ENCODE measurements at regions not wholly inside any gene's neighbourhood (a gene's known extent, or its start where the extent isn't known, plus 50 kb on each side); places are given as distances from the start of the nearest gene placed in this dataset.

DNA sequence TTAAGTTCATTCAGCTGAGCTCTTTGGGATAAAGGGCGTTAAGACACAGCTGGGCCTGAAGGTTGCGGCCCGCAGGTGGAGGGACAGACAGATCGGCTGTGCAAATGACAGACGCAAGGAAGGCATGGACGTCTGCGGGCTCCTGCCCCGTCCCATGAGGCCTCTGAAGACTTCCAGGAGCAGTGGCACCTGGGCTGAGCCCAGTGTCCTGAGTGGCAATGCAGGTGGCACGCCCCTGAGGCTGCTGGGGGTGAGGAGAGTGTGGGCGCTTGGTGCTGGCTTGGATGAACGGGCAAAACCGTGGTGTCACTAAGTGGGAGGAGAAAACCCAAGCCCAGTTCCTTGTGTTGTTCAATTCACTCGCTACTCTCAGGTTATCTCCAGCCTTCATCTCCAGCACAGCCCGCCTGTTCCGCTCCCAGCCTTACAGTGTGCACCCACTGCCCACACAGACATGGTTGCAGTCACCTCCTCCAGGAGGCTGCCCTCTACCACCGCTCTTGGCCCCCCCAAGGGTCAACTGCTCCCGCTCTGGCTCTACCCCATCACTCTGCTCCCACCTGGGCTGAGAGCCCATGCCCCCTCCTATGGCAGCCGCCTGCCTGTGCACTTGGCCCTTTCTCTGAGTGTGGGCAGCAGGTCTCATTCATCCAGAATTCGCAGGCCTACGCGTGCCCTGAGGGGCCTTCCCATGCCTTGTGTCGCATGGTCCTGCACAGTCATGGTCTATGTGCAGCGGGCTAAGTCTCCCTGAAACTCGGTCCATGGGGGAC, 50.3 kb downstream of the PTGR3 start:
- peaks cover 33% of the 10 kb centered on the region for H3K4me1 Mint-ChIP-seq
- peaks cover 27% of the 10 kb centered on the region for H3K36me3 Mint-ChIP-seq (ENCODE audit: low read depth)
- no peak for DNase-seq
- peaks cover 25% of the 10 kb centered on the region for H3K9me3 Mint-ChIP-seq
- H3K27ac Mint-ChIP-seq = no peak overlapping the region
- TF ChIP-seq, protein P1, sequence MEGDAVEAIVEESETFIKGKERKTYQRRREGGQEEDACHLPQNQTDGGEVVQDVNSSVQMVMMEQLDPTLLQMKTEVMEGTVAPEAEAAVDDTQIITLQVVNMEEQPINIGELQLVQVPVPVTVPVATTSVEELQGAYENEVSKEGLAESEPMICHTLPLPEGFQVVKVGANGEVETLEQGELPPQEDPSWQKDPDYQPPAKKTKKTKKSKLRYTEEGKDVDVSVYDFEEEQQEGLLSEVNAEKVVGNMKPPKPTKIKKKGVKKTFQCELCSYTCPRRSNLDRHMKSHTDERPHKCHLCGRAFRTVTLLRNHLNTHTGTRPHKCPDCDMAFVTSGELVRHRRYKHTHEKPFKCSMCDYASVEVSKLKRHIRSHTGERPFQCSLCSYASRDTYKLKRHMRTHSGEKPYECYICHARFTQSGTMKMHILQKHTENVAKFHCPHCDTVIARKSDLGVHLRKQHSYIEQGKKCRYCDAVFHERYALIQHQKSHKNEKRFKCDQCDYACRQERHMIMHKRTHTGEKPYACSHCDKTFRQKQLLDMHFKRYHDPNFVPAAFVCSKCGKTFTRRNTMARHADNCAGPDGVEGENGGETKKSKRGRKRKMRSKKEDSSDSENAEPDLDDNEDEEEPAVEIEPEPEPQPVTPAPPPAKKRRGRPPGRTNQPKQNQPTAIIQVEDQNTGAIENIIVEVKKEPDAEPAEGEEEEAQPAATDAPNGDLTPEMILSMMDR (IDR thresholded peaks at IDR 0.05) = no peak
- no peak overlapping the region for H3K4me3 Mint-ChIP-seq
- H3K27me3 Mint-ChIP-seq (ENCODE audit: low read depth, poor library complexity) = peaks cover 13% of the 10 kb centered on the region

DNA sequence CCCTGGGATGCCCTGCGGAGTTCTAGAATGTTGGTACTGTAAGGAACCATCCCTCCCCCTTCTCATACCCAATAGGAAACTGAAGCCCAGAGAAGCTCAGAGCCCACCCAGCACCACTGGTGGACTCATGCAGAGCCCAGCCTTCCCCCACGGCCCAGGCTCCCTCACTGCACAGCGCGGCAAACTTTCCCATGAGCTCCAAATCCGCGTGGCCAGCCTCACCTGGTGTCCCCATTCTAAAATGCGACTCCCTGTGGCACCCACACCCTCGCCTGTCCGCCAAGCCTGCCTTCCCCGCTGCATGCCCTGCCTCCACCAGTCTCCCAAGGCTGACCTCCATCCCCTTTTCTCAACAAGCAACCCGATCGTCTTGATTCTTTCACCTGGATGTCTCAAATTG, 51.1 kb downstream of the PTGR3 start:
- H3K4me1 Mint-ChIP-seq = peaks cover 28% of the 10 kb centered on the region
- H3K36me3 Mint-ChIP-seq (ENCODE audit: low read depth) = peaks cover 30% of the 10 kb centered on the region
- H3K9me3 Mint-ChIP-seq = peaks cover 31% of the 10 kb centered on the region
- H3K4me3 Mint-ChIP-seq = no peak overlapping the region
- TF ChIP-seq, protein P1 (IDR thresholded peaks at IDR 0.05) = no peak
- no peak for DNase-seq
- no peak overlapping the region for H3K27ac Mint-ChIP-seq
- peaks cover 13% of the 10 kb centered on the region for H3K27me3 Mint-ChIP-seq (ENCODE audit: low read depth, poor library complexity)

DNA sequence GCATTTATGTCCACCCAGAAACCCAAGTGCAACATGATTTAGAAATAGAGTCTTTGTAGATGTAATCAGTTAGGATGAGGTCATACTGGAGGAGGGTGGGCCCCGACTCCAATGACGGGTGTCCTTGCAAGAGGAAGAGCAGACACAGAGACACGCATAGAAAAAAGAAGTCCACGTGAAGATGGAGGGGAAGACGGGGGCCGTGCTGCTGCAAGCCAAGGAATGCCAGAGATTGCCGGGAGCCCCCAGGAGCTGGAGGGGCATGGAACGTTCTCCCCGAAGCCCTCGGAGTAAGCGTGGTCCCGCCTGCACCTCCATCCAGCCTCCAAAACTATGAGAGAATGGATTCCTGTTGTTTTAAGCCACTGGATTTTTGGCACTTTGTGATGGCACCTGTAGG, 51.6 kb downstream of the PTGR3 start:
- peaks cover 36% of the 10 kb centered on the region for H3K9me3 Mint-ChIP-seq
- no peak for DNase-seq
- no peak overlapping the region for H3K27ac Mint-ChIP-seq
- TF ChIP-seq, protein P1 (IDR thresholded peaks at IDR 0.05) = no peak
- peaks cover 13% of the 10 kb centered on the region for H3K27me3 Mint-ChIP-seq (ENCODE audit: low read depth, poor library complexity)
- H3K4me3 Mint-ChIP-seq = no peak overlapping the region
- H3K36me3 Mint-ChIP-seq (ENCODE audit: low read depth) = peaks cover 32% of the 10 kb centered on the region
- peaks cover 28% of the 10 kb centered on the region for H3K4me1 Mint-ChIP-seq

DNA sequence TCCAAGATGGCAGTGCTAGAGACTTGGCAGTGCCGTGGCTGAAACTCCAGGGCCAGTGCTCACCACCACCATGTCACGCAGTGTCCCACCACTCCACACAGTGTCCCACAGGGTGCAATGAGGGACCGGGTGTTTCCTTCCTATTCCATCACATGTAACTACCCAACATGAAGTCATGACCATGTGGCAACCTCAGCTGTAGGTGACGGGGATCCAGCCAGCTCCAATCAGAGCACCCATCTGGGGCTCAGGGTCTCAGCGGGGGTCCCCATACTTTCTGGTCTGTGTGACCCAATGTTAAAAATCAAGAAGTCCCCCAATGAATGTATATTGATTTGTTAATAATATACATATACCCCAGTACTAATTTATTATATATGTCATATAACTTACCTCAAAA, 52.1 kb downstream of the PTGR3 start:
- Mint-ChIP-seq H3K4me3 (no peak overlapping the region), H3K27me3 (ENCODE audit: low read depth, poor library complexity) (peaks cover 13% of the 10 kb centered on the region), H3K4me1 (peaks cover 28% of the 10 kb centered on the region), H3K36me3 (ENCODE audit: low read depth) (peaks cover 37% of the 10 kb centered on the region), H3K9me3 (peaks cover 42% of the 10 kb centered on the region), H3K27ac (no peak overlapping the region)
- no peak for DNase-seq
- TF ChIP-seq, protein P1 (IDR thresholded peaks at IDR 0.05) = no peak

DNA sequence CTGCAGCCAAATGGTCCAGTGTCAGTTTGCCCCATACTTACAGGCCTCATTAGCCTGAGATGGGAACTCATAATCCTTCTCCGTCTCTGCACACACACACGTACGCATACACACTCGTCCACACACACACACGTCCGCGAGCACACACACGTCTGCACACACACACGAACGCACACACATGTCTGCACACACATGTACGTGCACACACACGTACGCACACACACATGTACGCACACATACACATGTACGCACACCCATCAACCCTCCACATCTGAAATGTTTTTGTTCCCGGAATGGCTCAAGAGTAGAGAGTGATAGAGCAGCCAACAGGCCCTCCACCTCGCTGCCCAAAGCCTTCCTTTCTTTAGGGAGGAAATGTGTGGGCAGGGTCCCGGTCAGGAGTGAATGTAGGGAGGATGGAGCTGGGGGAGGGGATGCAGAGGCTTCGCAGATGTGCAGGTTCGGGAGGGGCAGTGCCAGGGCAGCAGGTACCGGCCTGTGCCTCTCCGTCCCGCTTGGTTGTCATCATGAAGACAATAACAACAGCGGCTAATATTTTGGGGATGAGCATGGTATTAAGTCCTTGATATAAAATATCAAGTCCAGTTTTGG, 52.7 kb downstream of the PTGR3 start:
- TF ChIP-seq, protein P1 (IDR thresholded peaks at IDR 0.05) = no peak
- no peak overlapping the region for H3K4me3 Mint-ChIP-seq
- no peak overlapping the region for H3K27ac Mint-ChIP-seq
- peaks cover 17% of the 10 kb centered on the region for H3K27me3 Mint-ChIP-seq (ENCODE audit: low read depth, poor library complexity)
- peaks cover 28% of the 10 kb centered on the region for H3K4me1 Mint-ChIP-seq
- no peak for DNase-seq
- H3K36me3 Mint-ChIP-seq (ENCODE audit: low read depth) = peaks cover 42% of the 10 kb centered on the region
- peaks cover 47% of the 10 kb centered on the region for H3K9me3 Mint-ChIP-seq
